Lung (tissue), 11 donors: ENCODE measurements at regions not wholly inside any gene's neighbourhood (a gene's known extent, or its start where the extent isn't known, plus 50 kb on each side); places are given as distances from the start of the nearest gene placed in this dataset.

Experiments
- ATAC-seq: fragments of 200-7000 bp; cut with Tn5 transposase; one replicate; pipeline ENCODE4 v1.9.1; 2020; ENCODE audit warnings: moderate number of reproducible peaks; ENCODE audit not compliant: insufficient read depth, low FRiP score
- DNase-seq, 3 donors: peaks; one replicate each; pipeline ENCODE4 v3.0.0-alpha.2; 2013 to 2017
- H3K27ac ChIP-seq, 2 donors: one replicate each; pipeline ENCODE4 v1.5.1; 2013; ENCODE audit warnings: mild to moderate bottlenecking in 2 of 2, moderate library complexity in 2 of 2, control low read depth in 1 of 2, inconsistent platforms in 1 of 2, low read depth in 1 of 2, low read length in 1 of 2
- H3K27me3 ChIP-seq, 3 donors: one replicate each; pipeline ENCODE4 v1.5.1; 2013; ENCODE audit warnings: low read length in 2 of 3; ENCODE audit not compliant: control insufficient read depth in 3 of 3, insufficient read depth in 3 of 3
- H3K36me3 ChIP-seq, 4 donors: one replicate each; pipeline ENCODE4 v1.5.1; 2013; ENCODE audit warnings: low read length in 4 of 4, mild to moderate bottlenecking in 1 of 4, moderate library complexity in 1 of 4; ENCODE audit not compliant: control insufficient read depth in 4 of 4, insufficient read depth in 4 of 4
- H3K4me1 ChIP-seq, 5 donors: one replicate each; pipeline ENCODE4 v1.5.1; 2013; ENCODE audit warnings: low read length in 5 of 5, mild to moderate bottlenecking in 2 of 5, moderate library complexity in 1 of 5; ENCODE audit not compliant: control insufficient read depth in 5 of 5, insufficient read depth in 5 of 5
- H3K4me3 ChIP-seq: one replicate; pipeline ENCODE4 v1.5.1; 2013; ENCODE audit warnings: mild to moderate bottlenecking, control low read depth, moderate library complexity
- H3K9ac ChIP-seq, 2 donors: one replicate each; pipeline ENCODE4 v1.5.1; 2013; ENCODE audit warnings: low read length in 2 of 2, control low read depth in 1 of 2; ENCODE audit not compliant: insufficient read depth in 1 of 2
- H3K9me3 ChIP-seq, 4 donors: one replicate each; pipeline ENCODE4 v1.5.1; 2013; ENCODE audit warnings: low read length in 3 of 4, mild to moderate bottlenecking in 1 of 4, moderate library complexity in 1 of 4; ENCODE audit not compliant: control insufficient read depth in 4 of 4, insufficient read depth in 3 of 4
- CTCF ChIP-seq: IDR thresholded peaks from 2 replicates; pipeline ENCODE4 v1.5.1; 2012; ENCODE audit warnings: mild to moderate bottlenecking; ENCODE audit errors: control extremely low read depth, extremely low read depth
- WGBS, 2 donors: extraction: QIAGEN DNeasy Blood & Tissue Kit; methylation state at CpG; one replicate each; pipeline ENCODE4 v1.1.7; 2013; 5-methylcytosine and 5-hydroxymethylcytosine counted together
- donor health status: control.
- donor health status: control.
- donor health status: Bipolar disorder and iron deficiency.
- donor health status: healthy.
- donor health status: DM: yes; HTN: yes; CAD: no.

- Histone ChIP-seq H3K4me3 (no peak overlapping the region), H3K9me3 (peaks cover 0 to 2% (median 0%) of the 10 kb centered on the region in 4 donors), H3K9ac (no peak overlapping the region), H3K36me3 (no peaks in the 10 kb centered on the region), H3K27ac (no peak overlapping the region), H3K4me1 (peaks cover 0 to 10% (median 0%) of the 10 kb centered on the region in 5 donors), H3K27me3 (no peaks in the 10 kb centered on the region)
- no peak for TF ChIP-seq CTCF
- no peak for DNase-seq
- no peak for ATAC-seq
- 82 to 83% methylated on average over 2 of the region's 2 CpGs for WGBS, 2 donors
Measured at GRCh38 chr11:15903246-15903645, 453.1 kb downstream of the SOX6 start.

GRCh38 chr11:15905366-15906104 lies 450.8 kb downstream of the SOX6 start:
- WGBS, 2 donors, result 94 to 95% methylated on average over 21 of the region's 21 CpGs
- Histone ChIP-seq H3K9me3 (peaks cover 0 to 2% (median 0%) of the 10 kb centered on the region in 4 donors), H3K36me3 (no peaks in the 10 kb centered on the region), H3K4me3 (no peak overlapping the region), H3K27me3 (no peaks in the 10 kb centered on the region), H3K4me1 (peaks cover 0 to 10% (median 0%) of the 10 kb centered on the region in 5 donors), H3K27ac (no peak overlapping the region), H3K9ac (no peak overlapping the region)
- DNase-seq (no peak), ATAC-seq (no peak)
- TF ChIP-seq CTCF, result no peak

GRCh38 chr11:15906481-15907035 lies 449.8 kb downstream of the SOX6 start:
- no peak for TF ChIP-seq CTCF

More at GRCh38 chr11:15906481-15907035, 449.8 kb downstream of the SOX6 start:
- Histone ChIP-seq H3K4me1 (peaks cover 0 to 11% (median 3%) of the 10 kb centered on the region in 5 donors), H3K9ac (no peak overlapping the region), H3K9me3 (peaks cover 0 to 2% (median 0%) of the 10 kb centered on the region in 4 donors), H3K36me3 (no peaks in the 10 kb centered on the region), H3K27me3 (no peaks in the 10 kb centered on the region), H3K27ac (no peak overlapping the region), H3K4me3 (no peak overlapping the region)
- WGBS, 2 donors, result 62 to 85% methylated on average over 15 of the region's 15 CpGs
- ATAC-seq, result no peak
- no peak for DNase-seq
